ENCODE measurements at regions not wholly inside any gene's neighbourhood (a gene's known extent, or its start where the extent isn't known, plus 50 kb on each side); places are given as distances from the start of the nearest gene placed in this dataset.

DNA sequence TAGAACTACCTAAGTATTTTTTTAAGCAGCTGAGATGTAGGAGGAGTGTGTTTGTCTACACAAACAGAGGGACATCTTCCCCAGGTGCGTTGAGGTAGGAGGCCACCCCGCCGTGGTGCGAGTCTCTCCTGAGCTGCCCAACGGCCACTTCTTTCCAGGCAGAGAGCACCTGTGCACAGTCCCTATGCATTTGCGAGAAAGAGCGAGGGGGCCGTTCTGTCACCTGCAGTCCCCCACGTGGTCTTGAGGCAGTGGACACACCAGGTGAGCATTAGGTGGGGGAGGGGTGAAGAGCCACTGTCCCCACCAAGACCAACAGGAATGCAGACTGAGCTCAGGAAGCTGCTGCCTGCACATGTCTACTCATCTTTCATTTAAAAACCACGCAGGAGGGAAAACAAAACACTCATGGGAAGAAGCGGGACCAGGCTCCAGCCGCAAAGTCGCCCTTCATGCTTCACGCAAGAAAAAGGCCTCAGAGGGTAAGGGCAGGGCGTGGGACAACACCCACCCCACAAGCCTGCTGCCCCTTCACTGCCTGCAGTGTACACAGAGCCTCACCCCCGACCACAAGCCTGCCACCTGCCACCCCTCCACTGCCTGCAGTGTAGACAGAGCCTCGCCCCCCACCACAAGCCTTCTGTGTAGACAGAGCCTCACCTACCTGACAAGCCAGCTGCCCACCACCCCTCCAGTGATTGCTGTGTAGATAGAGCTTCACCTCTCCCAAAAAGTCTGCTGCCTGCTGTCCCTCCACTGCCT is 142.0 kb downstream of the DLL1 start:
- Histone ChIP-seq H3K4me3 (ENCODE audit: low read depth, low read length, poor library complexity, severe bottlenecking) (no peak overlapping the region), H3K9me3 (ENCODE audit: low read depth, low read length, poor library complexity, severe bottlenecking) (no peaks in the 10 kb centered on the region), H3K27ac (ENCODE audit: low read depth, low read length, poor library complexity, severe bottlenecking) (no peak overlapping the region), H3K4me1 (ENCODE audit: insufficient read depth, low read length, poor library complexity, severe bottlenecking) (peaks cover 8% of the 10 kb centered on the region), H3K36me3 (ENCODE audit: insufficient read depth, low read length, poor library complexity, severe bottlenecking) (no peaks in the 10 kb centered on the region), H3K27me3 (replicated peaks; ENCODE audit: insufficient read depth, low read depth, low read length, poor library complexity) (no peaks in the 10 kb centered on the region)
- no peak for DNase-seq (ENCODE audit: low spot score)
- no TSS peak for BruUV-seq (replicated peaks)
- intact Hi-C loops (cut with micrococcal nuclease; ENCODE audit: unreplicated experiment): no loop called here
- TF ChIP-seq, protein P1, sequence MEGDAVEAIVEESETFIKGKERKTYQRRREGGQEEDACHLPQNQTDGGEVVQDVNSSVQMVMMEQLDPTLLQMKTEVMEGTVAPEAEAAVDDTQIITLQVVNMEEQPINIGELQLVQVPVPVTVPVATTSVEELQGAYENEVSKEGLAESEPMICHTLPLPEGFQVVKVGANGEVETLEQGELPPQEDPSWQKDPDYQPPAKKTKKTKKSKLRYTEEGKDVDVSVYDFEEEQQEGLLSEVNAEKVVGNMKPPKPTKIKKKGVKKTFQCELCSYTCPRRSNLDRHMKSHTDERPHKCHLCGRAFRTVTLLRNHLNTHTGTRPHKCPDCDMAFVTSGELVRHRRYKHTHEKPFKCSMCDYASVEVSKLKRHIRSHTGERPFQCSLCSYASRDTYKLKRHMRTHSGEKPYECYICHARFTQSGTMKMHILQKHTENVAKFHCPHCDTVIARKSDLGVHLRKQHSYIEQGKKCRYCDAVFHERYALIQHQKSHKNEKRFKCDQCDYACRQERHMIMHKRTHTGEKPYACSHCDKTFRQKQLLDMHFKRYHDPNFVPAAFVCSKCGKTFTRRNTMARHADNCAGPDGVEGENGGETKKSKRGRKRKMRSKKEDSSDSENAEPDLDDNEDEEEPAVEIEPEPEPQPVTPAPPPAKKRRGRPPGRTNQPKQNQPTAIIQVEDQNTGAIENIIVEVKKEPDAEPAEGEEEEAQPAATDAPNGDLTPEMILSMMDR (conservative IDR thresholded peaks at IDR 0.05; ENCODE audit: low read depth, low read length): no peak
- TF ChIP-seq EZH2 (IDR thresholded peaks at IDR 0.05; ENCODE audit: borderline replicate concordance, low read depth, low read length, poor library complexity, severe bottlenecking): no peak
- POLR2A ChIA-PET (ENCODE audit: low non-redundant PET): no interaction called here
- CTCF ChIA-PET: no interaction called here

DNA sequence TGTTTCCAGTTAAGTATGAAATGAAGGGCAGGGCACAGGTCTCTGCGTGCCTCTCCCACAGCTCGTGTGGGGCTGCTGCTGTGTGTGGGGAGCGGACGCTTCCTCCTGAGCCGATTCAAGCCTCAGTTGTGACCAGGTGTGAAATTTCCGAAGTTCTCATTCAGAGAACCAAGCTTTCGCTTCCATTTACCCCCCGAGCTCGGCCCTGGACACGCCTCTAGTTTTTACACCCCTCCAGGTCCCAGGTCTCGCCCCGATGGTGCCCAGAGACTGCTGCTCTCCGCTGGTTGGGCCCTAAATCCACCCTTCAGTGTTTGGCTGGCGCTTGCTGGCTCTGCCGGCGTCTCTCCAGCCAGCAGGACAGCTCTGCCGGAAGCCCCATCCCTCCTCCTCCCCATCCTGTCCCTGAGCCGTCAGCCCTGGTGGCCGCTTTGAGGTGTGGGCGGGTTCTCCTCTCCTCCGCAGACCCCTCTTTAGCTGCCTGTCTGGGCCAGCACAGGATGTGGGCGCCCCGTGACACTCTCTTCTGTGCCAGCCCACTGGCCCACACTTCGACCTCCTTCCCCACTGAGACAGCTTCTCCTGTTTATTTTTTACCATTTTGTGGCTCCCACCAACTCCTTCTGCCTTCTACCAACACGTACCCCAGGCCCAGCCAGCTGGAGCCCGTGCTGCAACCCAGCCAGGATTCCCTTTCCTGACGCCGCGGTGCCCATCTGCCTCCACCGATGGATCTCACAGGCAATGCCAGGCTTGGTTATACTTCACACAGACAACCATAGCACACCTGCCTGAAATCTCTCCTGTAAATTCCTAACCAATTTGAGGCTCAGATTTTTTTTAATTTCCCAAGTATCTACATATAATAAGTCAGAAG is 142.8 kb downstream of the DLL1 start:
- Histone ChIP-seq H3K4me1 (ENCODE audit: insufficient read depth, low read length, poor library complexity, severe bottlenecking) (peaks cover 4% of the 10 kb centered on the region), H3K4me3 (ENCODE audit: low read depth, low read length, poor library complexity, severe bottlenecking) (no peak overlapping the region), H3K27me3 (replicated peaks; ENCODE audit: insufficient read depth, low read depth, low read length, poor library complexity) (no peaks in the 10 kb centered on the region), H3K36me3 (ENCODE audit: insufficient read depth, low read length, poor library complexity, severe bottlenecking) (no peaks in the 10 kb centered on the region), H3K9me3 (ENCODE audit: low read depth, low read length, poor library complexity, severe bottlenecking) (no peaks in the 10 kb centered on the region), H3K27ac (ENCODE audit: low read depth, low read length, poor library complexity, severe bottlenecking) (no peak overlapping the region)
- CTCF ChIA-PET: no interaction called here
- POLR2A ChIA-PET (ENCODE audit: low non-redundant PET): no interaction called here
- intact Hi-C loops (cut with micrococcal nuclease; ENCODE audit: unreplicated experiment): no loop called here
- no peak for DNase-seq (ENCODE audit: low spot score)
- BruUV-seq (replicated peaks): no TSS peak
- no peak for TF ChIP-seq EZH2 (IDR thresholded peaks at IDR 0.05; ENCODE audit: borderline replicate concordance, low read depth, low read length, poor library complexity, severe bottlenecking)
- TF ChIP-seq, protein P1 (conservative IDR thresholded peaks at IDR 0.05; ENCODE audit: low read depth, low read length): no peak

DNA sequence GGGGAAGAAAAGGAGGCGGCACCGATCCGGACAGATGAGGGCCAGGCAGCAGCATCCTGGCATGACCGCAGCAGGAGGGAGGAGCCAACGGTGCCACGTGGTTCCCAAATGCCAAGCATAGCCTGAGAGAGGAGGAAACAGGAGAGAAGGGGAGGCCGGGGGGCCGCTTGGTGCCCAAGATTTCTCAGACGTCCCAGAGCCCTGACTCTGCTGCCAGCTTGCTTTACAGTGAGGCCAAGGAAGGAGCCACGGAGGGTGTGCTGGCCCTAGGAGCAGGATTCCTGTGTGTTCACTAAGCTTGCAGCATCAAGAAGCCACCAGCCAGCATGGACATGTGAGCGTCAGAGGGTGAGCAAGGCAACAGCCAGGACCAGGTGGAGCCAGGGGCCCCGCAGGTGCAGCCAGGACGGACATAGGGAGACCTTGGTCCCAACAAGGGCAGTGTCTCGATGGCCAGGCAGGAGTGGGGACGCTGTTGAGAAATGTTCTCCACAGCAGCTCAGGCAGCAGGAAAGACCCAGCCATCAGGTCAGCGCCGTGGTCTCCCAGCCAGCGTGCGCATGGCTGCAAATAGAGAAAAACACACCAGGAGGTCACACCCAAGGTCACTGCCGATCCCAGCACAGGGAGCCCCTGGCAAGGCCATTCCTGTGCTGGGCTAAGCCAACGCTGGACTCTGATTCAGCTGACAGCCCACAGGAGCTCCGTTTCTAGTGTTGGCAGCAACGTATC is 143.7 kb downstream of the DLL1 start:
- Histone ChIP-seq H3K4me3 (ENCODE audit: low read depth, low read length, poor library complexity, severe bottlenecking) (no peak overlapping the region), H3K36me3 (ENCODE audit: insufficient read depth, low read length, poor library complexity, severe bottlenecking) (no peaks in the 10 kb centered on the region), H3K9me3 (ENCODE audit: low read depth, low read length, poor library complexity, severe bottlenecking) (no peaks in the 10 kb centered on the region), H3K4me1 (ENCODE audit: insufficient read depth, low read length, poor library complexity, severe bottlenecking) (no peaks in the 10 kb centered on the region), H3K27me3 (replicated peaks; ENCODE audit: insufficient read depth, low read depth, low read length, poor library complexity) (no peaks in the 10 kb centered on the region), H3K27ac (ENCODE audit: low read depth, low read length, poor library complexity, severe bottlenecking) (no peak overlapping the region)
- no peak for DNase-seq (ENCODE audit: low spot score)
- no TSS peak for BruUV-seq (replicated peaks)
- TF ChIP-seq, protein P1 (conservative IDR thresholded peaks at IDR 0.05; ENCODE audit: low read depth, low read length): no peak
- no peak for TF ChIP-seq EZH2 (IDR thresholded peaks at IDR 0.05; ENCODE audit: borderline replicate concordance, low read depth, low read length, poor library complexity, severe bottlenecking)
- POLR2A ChIA-PET (ENCODE audit: low non-redundant PET): no interaction called here
- CTCF ChIA-PET: no interaction called here
- intact Hi-C loops (cut with micrococcal nuclease; ENCODE audit: unreplicated experiment): no loop called here
